Motor neuron (in vitro differentiated cells): ENCODE measurements at regions not wholly inside any gene's neighbourhood (a gene's known extent, or its start where the extent isn't known, plus 50 kb on each side); places are given as distances from the start of the nearest gene placed in this dataset.

ENCODE experiments used
- ATAC-seq, 8 experiments: fragments of 200-7000 bp; cut with Tn5 transposase; replicated peaks in 6 of 8; 2 replicates each; pipeline ENCODE4 v1.8.0; 2021; ENCODE audit warnings: mild to moderate bottlenecking in 8 of 8, moderate library complexity in 8 of 8
- H3K27ac ChIP-seq, 2 donors: fragments of 250-450 bp; sonication (Bioruptor Pico); 2 replicates each; pipeline ENCODE4 v1.9.0; 2021; ENCODE audit warnings: antibody characterized with exemption in 2 of 2, mild to moderate bottlenecking in 2 of 2, moderate library complexity in 1 of 2
- H3K4me1 ChIP-seq, 2 donors: fragments of 250-450 bp; sonication (Bioruptor Pico); replicated peaks in 1 of 2; 2 replicates each; pipeline ENCODE4 v1.6.1; 2021; ENCODE audit warnings: antibody characterized with exemption in 2 of 2, mild to moderate bottlenecking in 2 of 2, moderate library complexity in 1 of 2
- H3K4me3 ChIP-seq, 5 donors: fragments of 250-450 bp; sonication (Bioruptor Pico); 2 replicates each; pipeline ENCODE4 v1.9.0; 2021; ENCODE audit warnings: antibody characterized with exemption in 5 of 5, mild to moderate bottlenecking in 5 of 5, moderate library complexity in 4 of 5
- WGBS, 10 experiments: fragments of 450-650 bp; shearing (Covaris generic); methylation state at CpG; one replicate each; pipeline ENCODE4 v1.0.0; 2022; 5-methylcytosine and 5-hydroxymethylcytosine counted together
- in situ Hi-C, 9 experiments: fragments of 400-800 bp; cut with MboI; loops; one replicate each; pipeline ENCODE4 v1.15.0; 2021; ENCODE audit warnings: low sequenced_read_pairs in 9 of 9, low pct_unique_long_range_greater_than_20kb in 2 of 9; ENCODE audit not compliant: unreplicated experiment in 9 of 9

DNA sequence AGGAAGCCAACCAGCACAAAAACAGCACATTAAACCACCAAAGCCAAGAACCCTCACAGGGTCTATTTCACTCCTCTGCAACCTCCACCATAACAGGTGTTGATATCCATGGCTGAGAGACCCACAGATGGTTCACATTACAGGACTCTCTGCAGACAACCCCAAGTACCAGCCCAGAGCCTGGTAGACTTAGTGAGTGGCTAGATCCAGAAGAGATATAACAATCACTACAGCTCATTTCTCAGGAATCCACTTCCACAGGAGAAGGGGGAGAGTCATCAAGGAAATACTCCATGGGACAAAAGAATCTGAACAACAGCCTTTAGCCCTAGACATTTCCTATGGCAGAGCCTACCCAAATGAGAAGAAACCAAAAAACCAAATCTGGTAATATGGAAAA is 168.1 kb upstream of the CD96 start:
- ATAC-seq: no peak
- in situ Hi-C loops: loop anchor here in 1 of 9 experiments (25.0 kb wide), 1 partner anchor 163 kb away; the partner anchor contains the start of gene CD96
- no peak overlapping the region for H3K4me3 ChIP-seq
- no peak overlapping the region for H3K27ac ChIP-seq
- H3K4me1 ChIP-seq: no peaks in the 10 kb centered on the region

DNA sequence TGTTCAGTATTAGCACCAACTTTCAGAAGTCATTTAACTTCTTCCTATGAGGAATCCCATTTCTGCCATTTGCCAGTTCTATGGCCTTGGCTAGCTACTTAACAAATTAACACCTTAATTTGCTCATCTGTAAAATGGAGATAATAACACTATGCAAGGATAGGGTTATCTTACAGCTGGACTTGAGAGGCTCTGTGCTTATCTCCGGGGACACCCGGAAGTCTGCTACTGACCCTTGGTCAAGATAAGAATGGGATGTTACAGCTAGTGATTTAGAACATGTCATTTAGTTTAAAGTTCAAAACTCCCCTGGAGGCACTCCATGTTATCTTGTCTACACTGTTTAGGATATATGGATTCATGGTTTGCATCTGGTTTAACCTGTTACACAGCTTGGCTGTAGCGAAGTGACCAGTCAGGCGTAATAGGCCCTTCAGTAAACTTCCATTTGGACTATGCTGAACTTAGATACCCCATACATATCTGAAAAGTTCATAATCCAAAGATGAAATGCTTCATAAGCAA is 156.0 kb upstream of the CD96 start:
- no peak overlapping the region for H3K27ac ChIP-seq
- no peaks in the 10 kb centered on the region for H3K4me1 ChIP-seq
- in situ Hi-C loops: no loop called here
- no peak for ATAC-seq
- 41 to 100% (median 86%) methylated on average over 1 to 4 of the region's 4 CpGs; no CpG with 5 or more reads in 3 of the 10 experiments for WGBS, 10 experiments
- H3K4me3 ChIP-seq: no peak overlapping the region

- Histone ChIP-seq H3K27ac (no peak overlapping the region), H3K4me3 (no peak overlapping the region), H3K4me1 (no peaks in the 10 kb centered on the region)
- ATAC-seq: peak in 3 of 8 experiments; percentile 69 to 98 (median 96)
- 0 to 100% (median 63%) methylated on average over 1 to 2 of the region's 2 CpGs for whole genome bisulfite sequencing, 10 experiments
- in situ Hi-C loops: no loop called here
Observed at GRCh38 chr3:111392894-111393398, 149.1 kb upstream of the CD96 start.

DNA sequence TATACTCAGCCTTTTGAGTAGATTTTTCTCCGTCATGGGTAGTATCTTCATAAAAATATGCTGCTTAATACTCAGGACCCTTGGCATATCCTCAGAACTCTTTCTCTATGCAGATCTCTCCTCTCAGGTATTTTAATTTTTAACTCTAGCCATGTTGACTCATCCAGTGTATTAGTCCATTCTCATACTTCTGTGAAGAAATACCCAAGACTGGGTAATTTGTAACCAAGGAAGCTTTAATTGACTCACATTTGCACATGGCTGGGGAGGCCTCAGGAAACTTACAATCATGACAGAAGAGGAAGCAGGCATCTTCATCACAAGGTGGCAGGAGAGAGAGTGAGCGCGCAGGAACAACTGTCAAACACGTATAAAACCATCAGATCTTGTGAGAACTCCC is 129.3 kb upstream of the CD96 start:
- WGBS, 10 experiments: 60 to 100% (median 85%) methylated on average over 1 to 4 of the region's 4 CpGs; no CpG with 5 or more reads in 1 of the 10 experiments
- in situ Hi-C loops: no loop called here

DNA sequence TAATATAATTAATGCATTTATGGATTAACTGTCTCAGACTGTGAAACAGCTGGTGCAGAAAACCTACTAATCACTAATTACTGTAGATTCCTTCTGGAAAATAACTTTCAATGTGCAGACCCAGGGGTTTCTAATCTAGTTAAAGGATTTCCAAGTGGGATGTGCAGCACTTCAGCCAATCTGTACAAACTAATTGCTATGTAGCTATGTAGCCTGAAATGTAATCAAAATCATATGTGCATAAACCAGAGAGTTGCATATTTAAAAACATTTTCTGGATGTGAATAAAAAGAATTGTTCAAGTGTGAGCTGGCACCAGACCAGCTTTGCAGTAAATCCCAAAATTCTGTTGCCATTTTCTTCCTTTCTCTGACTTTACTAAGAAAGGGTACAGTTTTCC is 127.5 kb upstream of the CD96 start:
- Histone ChIP-seq H3K4me3 (no peak overlapping the region), H3K4me1 (no peaks in the 10 kb centered on the region), H3K27ac (no peak overlapping the region)
- peak in 3 of 8 experiments; percentile 63 to 70 (median 66) for ATAC-seq
- in situ Hi-C loops: no loop called here

More for the DNA sequence above, 129.3 kb upstream of the CD96 start:
- no peaks in the 10 kb centered on the region for H3K4me1 ChIP-seq
- no peak overlapping the region for H3K27ac ChIP-seq
- H3K4me3 ChIP-seq: no peak overlapping the region
- ATAC-seq: no peak

DNA sequence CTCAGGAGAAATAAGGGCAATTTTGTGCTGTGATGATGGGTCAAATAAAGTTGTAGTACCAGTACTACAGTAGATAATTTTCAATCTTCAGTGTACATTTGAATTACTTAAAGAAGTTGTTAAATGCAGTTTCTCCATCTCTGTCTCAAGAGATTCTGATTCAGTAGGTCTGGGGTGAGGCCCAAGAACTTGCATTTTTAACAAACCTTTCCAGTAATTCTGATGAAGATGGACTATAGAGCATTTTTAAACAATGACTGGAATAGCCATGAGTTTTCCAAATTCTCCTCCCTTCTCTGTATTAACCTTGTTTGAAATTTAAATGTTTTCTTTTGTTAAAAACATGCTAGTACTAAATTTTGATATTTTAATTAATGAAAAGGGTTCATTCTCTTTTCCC is 127.0 kb upstream of the CD96 start:
- no peak overlapping the region for H3K4me3 ChIP-seq
- no peaks in the 10 kb centered on the region for H3K4me1 ChIP-seq
- peak in 2 of 8 experiments; percentile 76 to 79 for ATAC-seq
- in situ Hi-C loops: no loop called here
- no peak overlapping the region for H3K27ac ChIP-seq

DNA sequence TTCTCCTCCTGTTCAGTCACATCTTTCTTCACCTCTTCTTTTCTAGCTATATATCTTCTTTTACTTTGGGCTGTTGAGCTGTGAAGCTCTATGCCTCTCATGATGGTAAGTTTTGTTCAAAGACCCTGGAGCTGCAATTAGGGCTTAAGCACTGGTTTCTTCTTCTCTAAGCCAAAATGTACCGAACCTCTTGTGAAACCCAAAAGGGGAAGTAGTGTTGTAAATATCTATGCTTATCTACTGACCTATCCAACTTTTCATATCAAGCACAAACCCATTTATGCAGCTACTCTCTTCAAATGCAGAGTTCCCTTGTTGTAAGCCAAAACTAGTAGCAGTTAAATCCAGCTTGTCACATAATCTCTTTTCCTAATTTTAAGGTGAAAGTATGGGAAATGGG is 123.6 kb upstream of the CD96 start:
- 9 to 100% (median 75%) methylated on average over 1 of the region's 1 CpG; no CpG with 5 or more reads in 5 of the 10 experiments for WGBS, 10 experiments
- Histone ChIP-seq H3K4me1 (no peaks in the 10 kb centered on the region), H3K27ac (no peak overlapping the region), H3K4me3 (no peak overlapping the region)
- in situ Hi-C loops: no loop called here
- no peak for ATAC-seq

GRCh38 chr3:111428301-111428700 is 113.7 kb upstream of the CD96 start:
- no peak for ATAC-seq
- no peak overlapping the region for H3K4me3 ChIP-seq
- H3K4me1 ChIP-seq: no peaks in the 10 kb centered on the region
- H3K27ac ChIP-seq: no peak overlapping the region
- in situ Hi-C loops: no loop called here

GRCh38 chr3:111434941-111435622 is 106.9 kb upstream of the CD96 start:
- no peaks in the 10 kb centered on the region for H3K4me1 ChIP-seq
- WGBS, 10 experiments: 35 to 100% (median 74%) methylated on average over 1 to 3 of the region's 3 CpGs
- H3K4me3 ChIP-seq: no peak overlapping the region
- no peak overlapping the region for H3K27ac ChIP-seq
- in situ Hi-C loops: no loop called here
- ATAC-seq: no peak

GRCh38 chr3:111438283-111438682 is 103.7 kb upstream of the CD96 start:
- H3K4me1 ChIP-seq: no peaks in the 10 kb centered on the region
- H3K4me3 ChIP-seq: no peak overlapping the region
- H3K27ac ChIP-seq: no peak overlapping the region
- WGBS, 10 experiments: 19 to 89% (median 66%) methylated on average over 1 to 3 of the region's 3 CpGs; no CpG with 5 or more reads in 3 of the 10 experiments
- in situ Hi-C loops: no loop called here
- no peak for ATAC-seq

- in situ Hi-C loops: no loop called here
- WGBS, 10 experiments: 6 to 100% (median 20%) methylated on average over 1 to 3 of the region's 3 CpGs; no CpG with 5 or more reads in 5 of the 10 experiments
- no peak overlapping the region for H3K4me3 ChIP-seq
- ATAC-seq: no peak
- H3K4me1 ChIP-seq: no peaks in the 10 kb centered on the region
- no peak overlapping the region for H3K27ac ChIP-seq
Observed at GRCh38 chr3:111454551-111454950, 87.4 kb upstream of the CD96 start.

GRCh38 chr3:111465081-111465670 is 76.8 kb upstream of the CD96 start:
- no peak overlapping the region for H3K27ac ChIP-seq
- in situ Hi-C loops: no loop called here
- no peak overlapping the region for H3K4me3 ChIP-seq
- ATAC-seq: peak in 6 of 8 experiments; percentile 73 to 100 (median 92)
- 0 to 30% (median 17%) methylated on average over 1 to 2 of the region's 2 CpGs; no CpG with 5 or more reads in 1 of the 10 experiments for WGBS, 10 experiments
- peaks cover 2 to 24% of the 10 kb centered on the region in 2 donors for H3K4me1 ChIP-seq

DNA sequence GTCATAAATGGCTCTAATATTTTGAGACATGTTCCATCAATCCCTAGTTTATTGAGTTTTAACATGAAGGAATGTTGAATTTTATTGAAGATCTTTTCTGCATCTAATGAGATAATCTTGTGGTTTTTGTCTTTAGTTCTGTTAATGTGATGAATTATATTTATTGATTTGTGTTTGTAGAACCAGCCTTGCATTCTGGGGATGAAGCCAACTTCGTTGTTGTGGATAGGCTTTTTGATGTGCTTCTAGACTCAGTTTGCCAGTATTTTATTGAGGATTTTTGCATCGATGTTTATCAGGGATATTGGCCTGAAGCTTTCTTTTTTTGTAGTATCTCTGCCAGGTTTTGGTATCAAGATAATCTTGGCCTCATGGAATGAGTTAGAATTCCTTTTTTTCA is 72.0 kb upstream of the CD96 start:
- WGBS, 10 experiments: 29 to 100% (median 47%) methylated on average over 1 to 2 of the region's 2 CpGs
- in situ Hi-C loops: no loop called here
- peaks cover 2 to 15% of the 10 kb centered on the region in 2 donors for H3K4me1 ChIP-seq
- no peak overlapping the region for H3K4me3 ChIP-seq
- no peak for ATAC-seq
- H3K27ac ChIP-seq: no peak overlapping the region

DNA sequence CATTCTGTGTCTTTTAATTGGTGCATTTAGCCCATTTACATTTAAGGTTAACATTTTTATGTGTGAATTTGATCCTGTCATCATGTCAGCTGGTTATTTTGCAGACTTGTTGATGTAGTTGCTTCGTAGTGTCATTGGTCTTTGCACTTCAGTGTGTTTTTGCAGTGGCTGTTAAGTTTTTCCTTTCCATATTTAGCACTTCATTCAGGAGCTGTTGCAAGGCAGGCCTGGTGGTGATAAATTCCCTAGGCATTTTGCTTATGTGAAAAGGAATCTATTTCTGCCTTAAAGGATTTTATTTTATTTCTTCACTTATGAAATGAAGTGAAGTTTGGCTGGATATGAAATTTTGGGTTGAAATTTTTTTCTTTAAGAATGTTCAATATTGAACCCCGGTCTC is 70.2 kb upstream of the CD96 start:
- no peak for ATAC-seq
- Histone ChIP-seq H3K4me3 (no peak overlapping the region), H3K27ac (no peak overlapping the region), H3K4me1 (no peaks in the 10 kb centered on the region)
- 17 to 100% (median 71%) methylated on average over 1 to 2 of the region's 2 CpGs; no CpG with 5 or more reads in 2 of the 10 experiments for WGBS, 10 experiments
- in situ Hi-C loops: no loop called here
